ENCODE measurements at regions not wholly inside any gene's neighbourhood (a gene's known extent, or its start where the extent isn't known, plus 50 kb on each side); places are given as distances from the start of the nearest gene placed in this dataset.

- Mint-ChIP-seq H3K27ac (no peak overlapping the region), H3K36me3 (no peaks in the 10 kb centered on the region), H3K27me3 (peaks cover 8% of the 10 kb centered on the region), H3K4me1 (no peaks in the 10 kb centered on the region), H3K9me3 (peaks cover 0 to 18% (median 12%) of the 10 kb centered on the region in 7 donors), H3K4me3 (no peak overlapping the region)
- Histone ChIP-seq H3K9me3 (ENCODE audit: control insufficient read depth in 2 of 2, low read length in 2 of 2) (peaks cover 9% of the 10 kb centered on the region in 2 experiments), H3K27me3 (ENCODE audit: control insufficient read depth, insufficient read depth, low read length) (peaks cover 4% of the 10 kb centered on the region), H3K36me3 (ENCODE audit: control insufficient read depth, insufficient read depth, low read length) (no peaks in the 10 kb centered on the region), H3K4me3 (ENCODE audit: low read depth, low read length) (no peak overlapping the region), H3K27ac (ENCODE audit: insufficient read depth, low read length, poor library complexity, severe bottlenecking) (no peak overlapping the region), H3K4me1 (ENCODE audit: control insufficient read depth, insufficient read depth, low read length, poor library complexity, severe bottlenecking) (no peaks in the 10 kb centered on the region)
- no peak for ATAC-seq (ENCODE audit: low read depth in 2 of 2)
- no peak for DNase-seq
Measured at GRCh38 chr1:29527314-29528004, 291.1 kb downstream of the PTPRU start.

GRCh38 chr1:29525941-29526340 is 289.6 kb downstream of the PTPRU start:
- peaks cover 4% of the 10 kb centered on the region for H3K27me3 ChIP-seq (ENCODE audit: control insufficient read depth, insufficient read depth, low read length)
- no peaks in the 10 kb centered on the region for H3K36me3 Mint-ChIP-seq
- no peak for DNase-seq

GRCh38 chr1:29524285-29525065 is 288.2 kb downstream of the PTPRU start:
- H3K27me3 Mint-ChIP-seq = peaks cover 12% of the 10 kb centered on the region
- no peak for DNase-seq
- no peak overlapping the region for H3K4me3 ChIP-seq (ENCODE audit: low read depth, low read length)
- peaks cover 4% of the 10 kb centered on the region for H3K27me3 ChIP-seq (ENCODE audit: control insufficient read depth, insufficient read depth, low read length)
- no peak overlapping the region for H3K27ac Mint-ChIP-seq
- no peak for ATAC-seq (ENCODE audit: low read depth in 2 of 2)
- peaks cover 0 to 9% (median 8%) of the 10 kb centered on the region in 7 donors for H3K9me3 Mint-ChIP-seq
- no peaks in the 10 kb centered on the region for H3K4me1 Mint-ChIP-seq
- no peak overlapping the region for H3K4me3 Mint-ChIP-seq
- no peaks in the 10 kb centered on the region for H3K36me3 Mint-ChIP-seq
- H3K27ac ChIP-seq (ENCODE audit: insufficient read depth, low read length, poor library complexity, severe bottlenecking) = no peak overlapping the region
- peaks cover 2 to 4% of the 10 kb centered on the region in 2 experiments for H3K9me3 ChIP-seq (ENCODE audit: control insufficient read depth in 2 of 2, low read length in 2 of 2)
- no peaks in the 10 kb centered on the region for H3K36me3 ChIP-seq (ENCODE audit: control insufficient read depth, insufficient read depth, low read length)
- no peaks in the 10 kb centered on the region for H3K4me1 ChIP-seq (ENCODE audit: control insufficient read depth, insufficient read depth, low read length, poor library complexity, severe bottlenecking)

More at GRCh38 chr1:29525941-29526340, 289.6 kb downstream of the PTPRU start:
- Mint-ChIP-seq H3K9me3 (peaks cover 0 to 18% (median 10%) of the 10 kb centered on the region in 7 donors), H3K4me3 (peak overlapping the region in 1 of 4 donors; percentile 28), H3K27ac (no peak overlapping the region), H3K4me1 (no peaks in the 10 kb centered on the region), H3K27me3 (peaks cover 12% of the 10 kb centered on the region)
- Histone ChIP-seq H3K36me3 (ENCODE audit: control insufficient read depth, insufficient read depth, low read length) (no peaks in the 10 kb centered on the region), H3K4me3 (ENCODE audit: low read depth, low read length) (no peak overlapping the region), H3K9me3 (ENCODE audit: control insufficient read depth in 2 of 2, low read length in 2 of 2) (peaks cover 9% of the 10 kb centered on the region in 2 experiments), H3K27ac (ENCODE audit: insufficient read depth, low read length, poor library complexity, severe bottlenecking) (no peak overlapping the region), H3K4me1 (ENCODE audit: control insufficient read depth, insufficient read depth, low read length, poor library complexity, severe bottlenecking) (no peaks in the 10 kb centered on the region)
- no peak for ATAC-seq (ENCODE audit: low read depth in 2 of 2)

- H3K9me3 ChIP-seq (ENCODE audit: control insufficient read depth in 2 of 2, low read length in 2 of 2) = no peaks in the 10 kb centered on the region
- peaks cover 4% of the 10 kb centered on the region for H3K27me3 ChIP-seq (ENCODE audit: control insufficient read depth, insufficient read depth, low read length)
- Mint-ChIP-seq H3K4me1 (no peaks in the 10 kb centered on the region), H3K4me3 (no peak overlapping the region), H3K27ac (no peak overlapping the region), H3K9me3 (peaks cover 0 to 3% (median under 1%) of the 10 kb centered on the region in 7 donors), H3K27me3 (peaks cover 12% of the 10 kb centered on the region), H3K36me3 (no peaks in the 10 kb centered on the region)
- no peak overlapping the region for H3K27ac ChIP-seq (ENCODE audit: insufficient read depth, low read length, poor library complexity, severe bottlenecking)
- no peaks in the 10 kb centered on the region for H3K4me1 ChIP-seq (ENCODE audit: control insufficient read depth, insufficient read depth, low read length, poor library complexity, severe bottlenecking)
- H3K36me3 ChIP-seq (ENCODE audit: control insufficient read depth, insufficient read depth, low read length) = no peaks in the 10 kb centered on the region
- DNase-seq (no peak), ATAC-seq (ENCODE audit: low read depth in 2 of 2) (no peak)
- no peak overlapping the region for H3K4me3 ChIP-seq (ENCODE audit: low read depth, low read length)
Measured at GRCh38 chr1:29523576-29523975, 287.3 kb downstream of the PTPRU start.

GRCh38 chr1:29523136-29523535 is 286.8 kb downstream of the PTPRU start:
- ATAC-seq (ENCODE audit: low read depth in 2 of 2) = no peak
- DNase-seq = no peak
- no peak overlapping the region for H3K27ac Mint-ChIP-seq
- H3K4me3 Mint-ChIP-seq = no peak overlapping the region
- Histone ChIP-seq H3K27me3 (ENCODE audit: control insufficient read depth, insufficient read depth, low read length) (peaks cover 4% of the 10 kb centered on the region), H3K27ac (ENCODE audit: insufficient read depth, low read length, poor library complexity, severe bottlenecking) (no peak overlapping the region), H3K9me3 (ENCODE audit: control insufficient read depth in 2 of 2, low read length in 2 of 2) (no peaks in the 10 kb centered on the region), H3K4me3 (ENCODE audit: low read depth, low read length) (no peak overlapping the region), H3K36me3 (ENCODE audit: control insufficient read depth, insufficient read depth, low read length) (no peaks in the 10 kb centered on the region), H3K4me1 (ENCODE audit: control insufficient read depth, insufficient read depth, low read length, poor library complexity, severe bottlenecking) (no peaks in the 10 kb centered on the region)
- no peaks in the 10 kb centered on the region for H3K4me1 Mint-ChIP-seq
- no peaks in the 10 kb centered on the region for H3K36me3 Mint-ChIP-seq
- H3K9me3 Mint-ChIP-seq = peaks cover 0 to 2% (median 0%) of the 10 kb centered on the region in 7 donors
- peaks cover 12% of the 10 kb centered on the region for H3K27me3 Mint-ChIP-seq

GRCh38 chr1:29521811-29522580 is 285.7 kb downstream of the PTPRU start:
- Histone ChIP-seq H3K9me3 (ENCODE audit: control insufficient read depth in 2 of 2, low read length in 2 of 2) (no peaks in the 10 kb centered on the region), H3K27ac (ENCODE audit: insufficient read depth, low read length, poor library complexity, severe bottlenecking) (no peak overlapping the region), H3K4me1 (ENCODE audit: control insufficient read depth, insufficient read depth, low read length, poor library complexity, severe bottlenecking) (no peaks in the 10 kb centered on the region), H3K27me3 (ENCODE audit: control insufficient read depth, insufficient read depth, low read length) (peaks cover 4% of the 10 kb centered on the region), H3K36me3 (ENCODE audit: control insufficient read depth, insufficient read depth, low read length) (no peaks in the 10 kb centered on the region), H3K4me3 (ENCODE audit: low read depth, low read length) (no peak overlapping the region)
- Mint-ChIP-seq H3K9me3 (peaks cover 0 to 2% (median 0%) of the 10 kb centered on the region in 7 donors), H3K4me1 (no peaks in the 10 kb centered on the region), H3K27me3 (peaks cover 12% of the 10 kb centered on the region), H3K36me3 (no peaks in the 10 kb centered on the region), H3K27ac (no peak overlapping the region), H3K4me3 (no peak overlapping the region)
- ATAC-seq (ENCODE audit: low read depth in 2 of 2) (no peak), DNase-seq (no peak)

DNA sequence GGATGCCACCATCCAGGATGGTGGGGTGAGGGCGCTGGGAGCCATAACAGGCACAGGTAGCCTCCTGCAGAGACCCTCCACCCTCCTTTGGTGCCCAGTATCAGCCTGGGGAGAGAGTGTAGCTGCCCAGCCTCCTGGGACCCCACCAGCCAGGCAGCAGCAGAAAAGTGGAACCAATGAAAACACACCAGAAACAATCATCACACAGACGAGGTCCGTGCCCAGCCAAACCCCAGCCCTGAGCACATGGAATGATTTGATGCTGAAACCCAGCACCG is 285.1 kb downstream of the PTPRU start:
- no peaks in the 10 kb centered on the region for H3K36me3 ChIP-seq (ENCODE audit: control insufficient read depth, insufficient read depth, low read length)
- no peak overlapping the region for H3K4me3 Mint-ChIP-seq
- no peak overlapping the region for H3K27ac ChIP-seq (ENCODE audit: insufficient read depth, low read length, poor library complexity, severe bottlenecking)
- DNase-seq (no peak), ATAC-seq (ENCODE audit: low read depth in 2 of 2) (no peak)
- H3K27me3 Mint-ChIP-seq = peaks cover 11% of the 10 kb centered on the region
- H3K9me3 ChIP-seq (ENCODE audit: control insufficient read depth in 2 of 2, low read length in 2 of 2) = no peaks in the 10 kb centered on the region
- H3K36me3 Mint-ChIP-seq = no peaks in the 10 kb centered on the region
- H3K27ac Mint-ChIP-seq = no peak overlapping the region
- no peak overlapping the region for H3K4me3 ChIP-seq (ENCODE audit: low read depth, low read length)
- H3K9me3 Mint-ChIP-seq = peaks cover 0 to 2% (median 0%) of the 10 kb centered on the region in 7 donors
- no peaks in the 10 kb centered on the region for H3K4me1 Mint-ChIP-seq
- H3K27me3 ChIP-seq (ENCODE audit: control insufficient read depth, insufficient read depth, low read length) = no peaks in the 10 kb centered on the region
- H3K4me1 ChIP-seq (ENCODE audit: control insufficient read depth, insufficient read depth, low read length, poor library complexity, severe bottlenecking) = no peaks in the 10 kb centered on the region
